ENCODE measurements at regions not wholly inside any gene's neighbourhood (a gene's known extent, or its start where the extent isn't known, plus 50 kb on each side); places are given as distances from the start of the nearest gene placed in this dataset.

DNA sequence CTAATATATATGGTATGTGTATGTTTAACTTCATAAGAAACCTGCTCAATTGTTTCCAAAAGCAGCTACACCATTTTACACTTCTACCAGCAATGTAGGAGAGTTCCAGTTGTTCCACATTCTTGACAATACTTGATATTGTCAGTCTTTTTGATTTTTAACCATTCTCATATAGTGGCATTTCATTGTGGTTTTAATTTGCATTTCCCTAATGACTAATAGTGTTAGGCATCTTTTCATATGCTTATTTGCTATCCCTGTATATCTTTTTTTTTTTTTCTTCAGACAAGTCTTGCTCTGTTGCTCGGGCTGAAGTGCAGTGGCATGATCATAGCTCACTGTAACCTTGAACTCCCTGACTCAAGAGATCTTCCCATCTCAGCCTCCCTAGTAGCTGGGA lies 58.2 kb upstream of the TRIM2 start:
- TF ChIP-seq RXRA (IDR thresholded peaks at IDR 0.05), result no peak
- TF ChIP-seq, protein P1, sequence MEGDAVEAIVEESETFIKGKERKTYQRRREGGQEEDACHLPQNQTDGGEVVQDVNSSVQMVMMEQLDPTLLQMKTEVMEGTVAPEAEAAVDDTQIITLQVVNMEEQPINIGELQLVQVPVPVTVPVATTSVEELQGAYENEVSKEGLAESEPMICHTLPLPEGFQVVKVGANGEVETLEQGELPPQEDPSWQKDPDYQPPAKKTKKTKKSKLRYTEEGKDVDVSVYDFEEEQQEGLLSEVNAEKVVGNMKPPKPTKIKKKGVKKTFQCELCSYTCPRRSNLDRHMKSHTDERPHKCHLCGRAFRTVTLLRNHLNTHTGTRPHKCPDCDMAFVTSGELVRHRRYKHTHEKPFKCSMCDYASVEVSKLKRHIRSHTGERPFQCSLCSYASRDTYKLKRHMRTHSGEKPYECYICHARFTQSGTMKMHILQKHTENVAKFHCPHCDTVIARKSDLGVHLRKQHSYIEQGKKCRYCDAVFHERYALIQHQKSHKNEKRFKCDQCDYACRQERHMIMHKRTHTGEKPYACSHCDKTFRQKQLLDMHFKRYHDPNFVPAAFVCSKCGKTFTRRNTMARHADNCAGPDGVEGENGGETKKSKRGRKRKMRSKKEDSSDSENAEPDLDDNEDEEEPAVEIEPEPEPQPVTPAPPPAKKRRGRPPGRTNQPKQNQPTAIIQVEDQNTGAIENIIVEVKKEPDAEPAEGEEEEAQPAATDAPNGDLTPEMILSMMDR (IDR thresholded peaks at IDR 0.05; ENCODE audit: low read depth, low read length, missing input control), result no peak
- TF ChIP-seq YY1 (IDR thresholded peaks at IDR 0.05), result no peak
- no peak for TF ChIP-seq SP1 (IDR thresholded peaks at IDR 0.05)
- TF ChIP-seq, protein P2, sequence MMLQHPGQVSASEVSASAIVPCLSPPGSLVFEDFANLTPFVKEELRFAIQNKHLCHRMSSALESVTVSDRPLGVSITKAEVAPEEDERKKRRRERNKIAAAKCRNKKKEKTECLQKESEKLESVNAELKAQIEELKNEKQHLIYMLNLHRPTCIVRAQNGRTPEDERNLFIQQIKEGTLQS (IDR thresholded peaks at IDR 0.05), result no peak
